ENCODE measurements at regions not wholly inside any gene's neighbourhood (a gene's known extent, or its start where the extent isn't known, plus 50 kb on each side); places are given as distances from the start of the nearest gene placed in this dataset.

GRCh38 chr2:226615891-226616290, 183.7 kb downstream of the IRS1 start:
- TF ChIP-seq CTCF (IDR thresholded peaks at IDR 0.05) (no peak), POLR2A (IDR thresholded peaks at IDR 0.05) (no peak)

Measured in heart left ventricle (tissue), 13 donors.